GM12872 (cell line): ENCODE measurements at regions not wholly inside any gene's neighbourhood (a gene's known extent, or its start where the extent isn't known, plus 50 kb on each side); places are given as distances from the start of the nearest gene placed in this dataset.

Experiments used
- TF ChIP-seq, protein P1 (sequence below): IDR thresholded peaks from 3 replicates; pipeline ENCODE4 v1.5.1; 2011; ENCODE audit warnings: low read depth, mild to moderate bottlenecking, low read length, moderate library complexity; ENCODE audit not compliant: insufficient read depth

DNA sequence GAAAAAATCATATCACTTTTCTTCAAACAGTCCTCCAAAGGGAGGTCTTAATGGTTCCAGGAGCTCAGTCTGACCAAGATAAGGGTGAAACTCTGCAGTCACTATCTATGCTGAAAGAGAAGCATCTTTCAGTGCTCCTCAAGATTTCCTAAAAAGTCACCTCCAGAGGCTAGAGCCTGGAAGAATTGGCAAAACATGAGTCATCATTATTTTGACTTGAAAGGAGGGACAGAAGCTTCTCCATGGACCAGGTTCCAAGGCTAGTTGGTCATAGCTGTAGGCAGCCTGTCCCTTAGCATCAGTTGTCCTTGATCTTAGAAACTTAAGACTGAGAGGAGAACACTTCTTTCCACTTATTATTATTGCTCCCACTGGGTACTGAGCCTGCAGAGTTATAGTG is 219.0 kb upstream of the ASIC2 start:
- TF ChIP-seq, protein P1, sequence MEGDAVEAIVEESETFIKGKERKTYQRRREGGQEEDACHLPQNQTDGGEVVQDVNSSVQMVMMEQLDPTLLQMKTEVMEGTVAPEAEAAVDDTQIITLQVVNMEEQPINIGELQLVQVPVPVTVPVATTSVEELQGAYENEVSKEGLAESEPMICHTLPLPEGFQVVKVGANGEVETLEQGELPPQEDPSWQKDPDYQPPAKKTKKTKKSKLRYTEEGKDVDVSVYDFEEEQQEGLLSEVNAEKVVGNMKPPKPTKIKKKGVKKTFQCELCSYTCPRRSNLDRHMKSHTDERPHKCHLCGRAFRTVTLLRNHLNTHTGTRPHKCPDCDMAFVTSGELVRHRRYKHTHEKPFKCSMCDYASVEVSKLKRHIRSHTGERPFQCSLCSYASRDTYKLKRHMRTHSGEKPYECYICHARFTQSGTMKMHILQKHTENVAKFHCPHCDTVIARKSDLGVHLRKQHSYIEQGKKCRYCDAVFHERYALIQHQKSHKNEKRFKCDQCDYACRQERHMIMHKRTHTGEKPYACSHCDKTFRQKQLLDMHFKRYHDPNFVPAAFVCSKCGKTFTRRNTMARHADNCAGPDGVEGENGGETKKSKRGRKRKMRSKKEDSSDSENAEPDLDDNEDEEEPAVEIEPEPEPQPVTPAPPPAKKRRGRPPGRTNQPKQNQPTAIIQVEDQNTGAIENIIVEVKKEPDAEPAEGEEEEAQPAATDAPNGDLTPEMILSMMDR: no peak

- TF ChIP-seq, protein P1: no peak
These were observed 220.7 kb upstream of the ASIC2 start for GRCh38 chr17:33513769-33514168.

GRCh38 chr17:33514369-33514768 is 221.3 kb upstream of the ASIC2 start:
- TF ChIP-seq, protein P1: no peak

- TF ChIP-seq, protein P1: no peak
These were observed 222.9 kb upstream of the ASIC2 start for GRCh38 chr17:33515974-33516373.

GRCh38 chr17:33516645-33517044 is 223.6 kb upstream of the ASIC2 start:
- TF ChIP-seq, protein P1: no peak

- TF ChIP-seq, protein P1: no peak
These were observed 224.7 kb upstream of the ASIC2 start for GRCh38 chr17:33517746-33518145.

DNA sequence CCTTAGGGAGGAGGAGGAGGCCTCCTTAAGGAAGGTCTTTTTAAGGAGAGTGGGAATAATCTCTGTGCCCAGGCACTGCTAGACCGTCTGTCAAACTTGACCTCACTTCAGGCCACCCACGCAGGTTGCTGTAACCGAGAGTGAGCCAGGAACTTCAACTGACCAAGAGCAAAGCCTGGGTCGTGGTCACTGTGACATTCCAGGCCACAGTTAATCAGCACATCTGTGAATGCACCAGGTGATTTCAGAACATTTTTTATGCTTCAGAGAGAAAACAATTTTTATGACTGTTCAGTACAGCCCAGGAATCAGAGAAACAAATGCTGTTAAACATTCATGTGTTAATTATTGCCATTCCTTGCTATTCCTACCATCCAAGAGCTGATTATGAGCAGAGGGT is 226.6 kb upstream of the ASIC2 start:
- TF ChIP-seq, protein P1: no peak
